Neuronal stem cell (in vitro differentiated cells): ENCODE measurements at regions not wholly inside any gene's neighbourhood (a gene's known extent, or its start where the extent isn't known, plus 50 kb on each side); places are given as distances from the start of the nearest gene placed in this dataset.
"Not testable (repeated sequence)": the region's sequence is repeated elsewhere in the genome, so short reads cannot be mapped to it uniquely, and the experiment has no call there.

Source experiments
- DNase-seq: peaks from one replicate; pipeline ENCODE4 v3.0.0-alpha.2; 2013; ENCODE audit warnings: low spot score
- H2AFZ ChIP-seq: one replicate; pipeline ENCODE4 v1.6.1; 2013; ENCODE audit warnings: mild to moderate bottlenecking, low read length, inconsistent platforms
- H2AK5ac ChIP-seq: 2 replicates; pipeline ENCODE4 v1.6.1; 2013; ENCODE audit warnings: low read depth, mild to moderate bottlenecking, inconsistent platforms, low read length, moderate library complexity, mixed read lengths
- H2BK120ac ChIP-seq: 2 replicates; pipeline ENCODE4 v1.6.1; 2013; ENCODE audit warnings: low read depth, mild to moderate bottlenecking, inconsistent platforms, low read length, moderate library complexity, mixed read lengths
- H2BK12ac ChIP-seq: one replicate; pipeline ENCODE4 v1.6.1; 2013; ENCODE audit warnings: low read length, inconsistent platforms
- H2BK15ac ChIP-seq: 2 replicates; pipeline ENCODE4 v1.6.1; 2013; ENCODE audit warnings: mild to moderate bottlenecking, low read length, inconsistent platforms, mixed read lengths
- H2BK5ac ChIP-seq: one replicate; pipeline ENCODE4 v1.6.1; 2013; ENCODE audit warnings: inconsistent platforms, mild to moderate bottlenecking, low read length, moderate library complexity
- H3K14ac ChIP-seq: one replicate; pipeline ENCODE4 v1.6.1; 2013; ENCODE audit warnings: low read length, inconsistent platforms
- H3K18ac ChIP-seq: 2 replicates; pipeline ENCODE4 v1.6.1; 2013; ENCODE audit warnings: low read length, inconsistent platforms
- H3K23ac ChIP-seq: 2 replicates; pipeline ENCODE4 v1.6.1; 2013; ENCODE audit warnings: low read depth, mild to moderate bottlenecking, mixed read lengths, low read length, inconsistent platforms; ENCODE audit not compliant: poor library complexity
- H3K27ac ChIP-seq: replicated peaks from 3 replicates; pipeline ENCODE4 v1.5.1; 2013; ENCODE audit warnings: low read length, inconsistent platforms
- H3K27me3 ChIP-seq, 3 experiments: 2 replicates each; pipeline ENCODE4 v1.6.1; 2013; ENCODE audit warnings: low read length in 3 of 3, mild to moderate bottlenecking in 2 of 3, inconsistent platforms in 1 of 3, low read depth in 1 of 3, mixed read lengths in 1 of 3, moderate library complexity in 1 of 3; ENCODE audit not compliant: control insufficient read depth in 3 of 3, insufficient read depth in 3 of 3
- H3K36me3 ChIP-seq, 2 donors: replicated peaks in 1 of 2; 2 replicates each; pipeline ENCODE4 v1.6.1; 2013; ENCODE audit warnings: low read length in 2 of 2; ENCODE audit not compliant: control insufficient read depth in 2 of 2, insufficient read depth in 2 of 2
- H3K4ac ChIP-seq: 2 replicates; pipeline ENCODE4 v1.6.1; 2013; ENCODE audit warnings: inconsistent platforms, mild to moderate bottlenecking, low read length, moderate library complexity
- H3K4me1 ChIP-seq, 2 donors: 1 replicate in 1 of 2; 2 replicates in 1 of 2; pipeline ENCODE4 v1.6.1; 2013; ENCODE audit warnings: low read length in 2 of 2, low read depth in 1 of 2; ENCODE audit not compliant: control insufficient read depth in 2 of 2, insufficient read depth in 1 of 2
- H3K4me2 ChIP-seq: one replicate; pipeline ENCODE4 v1.6.1; 2013; ENCODE audit warnings: mild to moderate bottlenecking, low read length, inconsistent platforms; ENCODE audit not compliant: insufficient read depth, poor library complexity, severe bottlenecking
- H3K4me3 ChIP-seq, 2 donors: 2 replicates each; pipeline ENCODE4 v1.5.1; 2013; ENCODE audit warnings: low read length in 2 of 2, mild to moderate bottlenecking in 2 of 2, inconsistent platforms in 1 of 2, moderate library complexity in 1 of 2
- H3K79me1 ChIP-seq: one replicate; pipeline ENCODE4 v1.6.1; 2013; ENCODE audit warnings: low read depth, mild to moderate bottlenecking, inconsistent platforms, low read length, moderate library complexity
- H3K9ac ChIP-seq: one replicate; pipeline ENCODE4 v1.6.1; 2013; ENCODE audit warnings: mild to moderate bottlenecking, low read depth, low read length, inconsistent platforms; ENCODE audit not compliant: poor library complexity
- H3K9me3 ChIP-seq, 2 donors: replicated peaks in 1 of 2; 2 replicates each; pipeline versions ENCODE3 to v1.6.1; 2013; ENCODE audit warnings: low read length in 2 of 2, mild to moderate bottlenecking in 2 of 2, inconsistent platforms in 1 of 2, low read depth in 1 of 2, mixed read lengths in 1 of 2, moderate library complexity in 1 of 2; ENCODE audit not compliant: control insufficient read depth in 2 of 2, insufficient read depth in 1 of 2
- H4K8ac ChIP-seq: one replicate; pipeline ENCODE4 v1.6.1; 2013; ENCODE audit warnings: low read depth, mild to moderate bottlenecking, inconsistent platforms, low read length, moderate library complexity
- H4K91ac ChIP-seq: one replicate; pipeline ENCODE4 v1.6.1; 2013; ENCODE audit warnings: low read length, low read depth, mild to moderate bottlenecking, inconsistent platforms; ENCODE audit not compliant: poor library complexity
- WGBS, 2 donors: extraction: QIAGEN DNeasy Blood & Tissue Kit; methylation state at CpG; one replicate each; pipeline ENCODE4 v1.1.7; 2013; ENCODE audit warnings: missing lambda C conversion rate in 2 of 2, mixed read lengths in 1 of 2; ENCODE audit not compliant: insufficient read length in 2 of 2, insufficient replicate concordance in 1 of 2; ENCODE audit errors: extremely low coverage in 2 of 2; 5-methylcytosine and 5-hydroxymethylcytosine counted together

DNA sequence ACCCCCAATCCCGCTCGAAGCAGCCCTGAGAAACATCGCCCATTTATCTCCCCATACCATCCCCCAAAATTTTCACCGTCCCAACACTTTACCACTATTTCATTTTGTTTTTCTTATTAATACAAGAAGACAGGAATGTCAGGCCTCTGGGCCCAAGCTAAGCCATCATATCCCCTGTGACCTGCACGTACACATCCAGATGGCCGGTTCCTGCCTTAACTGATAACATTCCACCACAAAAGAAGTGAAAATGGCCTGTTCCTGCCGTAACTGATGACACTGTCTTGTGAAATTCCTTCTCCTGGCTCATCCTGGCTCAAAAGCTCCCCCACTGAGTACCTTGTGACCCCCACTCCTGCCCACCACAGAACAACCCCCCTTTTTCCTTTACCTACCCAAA is 129.8 kb upstream of the ATXN1 start:
- WGBS, 2 donors, result 100% methylated on average over 1 of the region's 7 CpGs; no CpG with 5 or more reads in 1 of the 2 donors
- not testable (repeated sequence) for H3K4me2 ChIP-seq

DNA sequence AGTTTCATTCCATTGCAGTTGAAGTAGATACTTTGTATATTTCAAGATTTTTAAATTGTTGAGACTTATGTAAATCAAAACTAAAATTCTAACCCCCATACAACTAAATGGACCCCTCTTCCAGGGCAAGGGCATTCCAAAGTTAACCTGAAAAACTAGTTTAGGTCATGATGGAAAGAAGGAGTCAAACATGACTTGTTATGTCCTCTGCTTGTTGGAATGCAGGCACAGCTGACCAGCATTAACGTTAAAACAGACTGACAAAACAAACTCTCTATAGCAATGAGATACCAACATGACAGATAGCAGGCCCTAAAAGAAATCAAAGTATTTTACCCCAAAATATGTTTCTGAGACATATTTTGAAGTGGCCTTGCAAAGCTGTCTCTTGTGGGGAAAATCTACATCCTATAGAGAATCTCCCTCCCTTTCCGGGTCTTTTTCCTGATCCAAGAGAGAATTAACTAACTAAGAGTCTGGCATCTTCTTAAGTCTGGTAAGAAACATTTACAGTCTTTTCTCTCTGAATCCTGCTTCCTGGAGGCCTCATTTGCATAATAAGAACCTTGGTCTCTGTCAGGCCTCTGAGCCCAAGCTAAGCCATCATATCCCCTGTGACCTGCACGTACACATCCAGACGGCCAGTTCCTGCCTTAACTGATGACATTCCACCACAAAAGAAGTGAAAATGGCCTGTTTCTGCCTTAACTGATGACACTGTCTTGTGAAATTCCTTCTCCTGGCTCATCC is 124.3 kb upstream of the ATXN1 start:
- no peak overlapping the region for H3K27ac ChIP-seq
- H3K23ac ChIP-seq, result no peak overlapping the region
- no CpG with 5 or more reads among the region's 4 CpGs for WGBS, 2 donors

More for the DNA sequence above, 129.8 kb upstream of the ATXN1 start:
- not testable (repeated sequence) for H3K27ac ChIP-seq, H3K79me1 ChIP-seq, H2BK120ac ChIP-seq, H4K91ac ChIP-seq, H3K27me3 ChIP-seq, H3K9ac ChIP-seq, H2AFZ ChIP-seq, H3K36me3 ChIP-seq, H2BK5ac ChIP-seq, H2BK15ac ChIP-seq, H2BK12ac ChIP-seq, H3K4me3 ChIP-seq, H2AK5ac ChIP-seq, H3K4me1 ChIP-seq, H3K4ac ChIP-seq, H3K14ac ChIP-seq, DNase-seq, H3K18ac ChIP-seq, H3K23ac ChIP-seq, H3K9me3 ChIP-seq, H4K8ac ChIP-seq

DNA sequence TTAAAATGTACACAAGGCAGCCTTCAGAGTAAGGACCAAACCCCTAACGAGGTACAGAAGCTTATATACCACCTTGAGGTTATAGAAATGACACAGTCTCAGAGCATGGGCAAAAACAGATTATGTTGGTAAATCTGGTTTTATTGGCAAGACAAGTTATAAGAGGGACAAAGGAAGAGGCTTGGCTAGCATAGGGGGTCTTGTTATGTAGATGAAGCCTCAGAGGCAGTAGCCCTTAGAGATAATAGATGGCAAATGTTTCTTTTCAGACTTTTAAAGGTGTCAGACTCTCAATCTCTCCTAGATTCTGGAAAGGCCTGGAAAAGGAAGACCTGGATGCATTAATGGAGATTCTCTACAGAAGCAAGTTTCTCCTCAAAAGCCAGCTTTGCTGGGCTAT is 123.3 kb upstream of the ATXN1 start:
- Histone ChIP-seq H2BK5ac (no peak overlapping the region), H3K4me2 (no peak overlapping the region), H3K27me3 (no peaks in the 10 kb centered on the region), H4K91ac (no peak overlapping the region), H3K4me3 (no peak overlapping the region), H3K9me3 (no peaks in the 10 kb centered on the region), H3K79me1 (no peaks in the 10 kb centered on the region), H2BK120ac (no peak overlapping the region), H3K4ac (no peak overlapping the region), H2AK5ac (no peak overlapping the region), H3K4me1 (no peaks in the 10 kb centered on the region), H3K14ac (no peak overlapping the region), H2AFZ (no peak overlapping the region), H3K9ac (no peak overlapping the region), H3K27ac (no peak overlapping the region), H4K8ac (no peak overlapping the region), H3K18ac (no peak overlapping the region), H2BK12ac (no peak overlapping the region), H2BK15ac (no peak overlapping the region), H3K36me3 (no peaks in the 10 kb centered on the region), H3K23ac (no peak overlapping the region)
- WGBS, 2 donors, result no CpG with 5 or more reads among the region's 1 CpG
- DNase-seq, result no peak

More for the DNA sequence above, 124.3 kb upstream of the ATXN1 start:
- H3K36me3 ChIP-seq, result no peaks in the 10 kb centered on the region
- no peak overlapping the region for H2BK120ac ChIP-seq
- H4K91ac ChIP-seq, result no peak overlapping the region
- H3K4ac ChIP-seq, result no peak overlapping the region
- no peak overlapping the region for H3K4me2 ChIP-seq
- H2BK15ac ChIP-seq, result no peak overlapping the region
- H3K4me1 ChIP-seq, result no peaks in the 10 kb centered on the region
- no peaks in the 10 kb centered on the region for H3K27me3 ChIP-seq
- H2BK12ac ChIP-seq, result no peak overlapping the region
- no peaks in the 10 kb centered on the region for H3K9me3 ChIP-seq
- no peak overlapping the region for H3K18ac ChIP-seq
- no peaks in the 10 kb centered on the region for H3K79me1 ChIP-seq
- DNase-seq, result no peak
- no peak overlapping the region for H2AFZ ChIP-seq
- H4K8ac ChIP-seq, result peak overlapping the region; percentile 43
- no peak overlapping the region for H2AK5ac ChIP-seq
- H3K14ac ChIP-seq, result no peak overlapping the region
- H3K9ac ChIP-seq, result no peak overlapping the region
- no peak overlapping the region for H2BK5ac ChIP-seq
- no peak overlapping the region for H3K4me3 ChIP-seq

GRCh38 chr6:16883414-16883813 is 122.2 kb upstream of the ATXN1 start:
- no peaks in the 10 kb centered on the region for H3K36me3 ChIP-seq
- H3K27ac ChIP-seq, result no peak overlapping the region
- H2BK120ac ChIP-seq, result no peak overlapping the region
- no peak for DNase-seq
- no peaks in the 10 kb centered on the region for H3K79me1 ChIP-seq
- no peak overlapping the region for H3K4ac ChIP-seq
- no peak overlapping the region for H4K8ac ChIP-seq
- no peak overlapping the region for H3K14ac ChIP-seq
- H3K27me3 ChIP-seq, result no peaks in the 10 kb centered on the region
- no peak overlapping the region for H2AK5ac ChIP-seq
- H3K9ac ChIP-seq, result no peak overlapping the region
- H3K4me2 ChIP-seq, result no peak overlapping the region
- H3K23ac ChIP-seq, result no peak overlapping the region
- H2BK12ac ChIP-seq, result no peak overlapping the region
- no peaks in the 10 kb centered on the region for H3K9me3 ChIP-seq
- H3K4me3 ChIP-seq, result no peak overlapping the region
- H2BK5ac ChIP-seq, result no peak overlapping the region
- no peak overlapping the region for H2BK15ac ChIP-seq
- no peak overlapping the region for H2AFZ ChIP-seq
- H3K18ac ChIP-seq, result no peak overlapping the region
- H4K91ac ChIP-seq, result no peak overlapping the region
- H3K4me1 ChIP-seq, result no peaks in the 10 kb centered on the region
